Tibial nerve (tissue), 3 donors: ENCODE measurements at regions not wholly inside any gene's neighbourhood (a gene's known extent, or its start where the extent isn't known, plus 50 kb on each side); places are given as distances from the start of the nearest gene placed in this dataset.

ENCODE experiments used
- CTCF ChIP-seq, 5 experiments: fragments of 200-600 bp in 3 of 5; fragments of 450-650 bp in 2 of 5; sonication (generic) in 3 of 5; IDR thresholded peaks; one replicate each; pipeline ENCODE4 v1.5.1; 2016 to 2019; ENCODE audit warnings: antibody characterized with exemption in 5 of 5, mild to moderate bottlenecking in 3 of 5, moderate library complexity in 2 of 5
- POLR2A ChIP-seq, 2 donors: fragments of 450-650 bp; IDR thresholded peaks; one replicate each; pipeline ENCODE4 v1.6.1; 2017; ENCODE audit warnings: antibody characterized with exemption in 2 of 2, mild to moderate bottlenecking in 2 of 2, moderate library complexity in 2 of 2

DNA sequence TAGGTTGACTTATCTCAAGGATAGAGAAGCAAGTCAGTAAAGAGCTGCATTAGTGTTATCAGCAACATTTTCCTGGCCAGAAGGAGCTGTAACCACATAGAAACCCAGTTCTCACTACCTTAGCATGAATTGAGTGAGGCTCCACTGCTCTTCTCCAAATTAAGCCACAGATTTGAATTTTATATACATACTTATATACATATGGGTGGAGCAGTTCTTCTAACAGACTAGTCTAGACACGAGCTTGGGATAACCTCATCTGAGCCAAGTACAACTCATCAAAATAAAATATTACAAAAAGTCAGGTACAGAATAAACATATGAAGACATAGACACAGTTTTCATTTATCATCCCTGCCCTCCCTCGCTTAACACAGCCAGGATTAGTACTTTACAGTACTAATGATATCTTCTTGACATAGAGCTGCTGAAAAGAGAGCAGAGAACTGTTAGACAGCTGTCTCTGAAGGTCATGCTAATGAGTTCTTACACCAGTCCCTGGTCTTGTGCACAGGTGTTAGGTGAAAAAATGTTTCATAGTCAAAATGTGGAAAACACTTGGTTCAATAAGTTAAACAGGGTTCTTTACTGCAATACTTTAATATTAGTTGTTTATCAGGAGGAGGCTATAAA is 147.4 kb upstream of the HTR1E start:
- no peak for TF ChIP-seq POLR2A (IDR thresholded peaks at IDR 0.05)
- no peak for TF ChIP-seq CTCF (IDR thresholded peaks at IDR 0.05)
